Activated naive CD4-positive, alpha-beta T cell treated with anti-CD3 and anti-CD28 coated beads, Interleukin-2, amount 50 U/mL, for 16 hours (primary cell): ENCODE measurements at regions not wholly inside any gene's neighbourhood (a gene's known extent, or its start where the extent isn't known, plus 50 kb on each side); places are given as distances from the start of the nearest gene placed in this dataset.

ENCODE experiments used
- DNase-seq: peaks from one replicate; pipeline ENCODE4 v3.0.0-alpha.2; 2020

GRCh38 chr1:23614032-23614660 is 54.8 kb upstream of the ID3 start:
- DNase-seq, result no peak

- DNase-seq, result peak; percentile 55
Observed at GRCh38 chr1:23613191-23614031, 54.1 kb upstream of the ID3 start.

GRCh38 chr1:23611601-23612327 is 52.5 kb upstream of the ID3 start:
- DNase-seq, result no peak

GRCh38 chr1:23610677-23611076 is 51.4 kb upstream of the ID3 start:
- DNase-seq, result no peak

GRCh38 chr1:23609971-23610370 is 50.7 kb upstream of the ID3 start:
- DNase-seq, result no peak
